ENCODE measurements at regions not wholly inside any gene's neighbourhood (a gene's known extent, or its start where the extent isn't known, plus 50 kb on each side); places are given as distances from the start of the nearest gene placed in this dataset.
"Not testable (repeated sequence)": the region's sequence is repeated elsewhere in the genome, so short reads cannot be mapped to it uniquely, and the experiment has no call there.

GRCh38 chr3:195999176-195999575 is 82.7 kb downstream of the TFRC start:
- not testable (repeated sequence) for DNase-seq (ENCODE audit: low read depth)

- not testable (repeated sequence) for DNase-seq (ENCODE audit: low read depth)
These were observed 85.6 kb downstream of the TFRC start for GRCh38 chr3:195996314-195996713.

GRCh38 chr3:195994343-195994742 is 86.0 kb upstream of the TNK2 start:
- peak; percentile 26 for DNase-seq (ENCODE audit: low read depth)

- DNase-seq (ENCODE audit: low read depth): not testable (repeated sequence)
These were observed 85.3 kb upstream of the TNK2 start for GRCh38 chr3:195993671-195994070.

GRCh38 chr3:195992956-195993595 is 84.7 kb upstream of the TNK2 start:
- DNase-seq (ENCODE audit: low read depth): not testable (repeated sequence)

- DNase-seq (ENCODE audit: low read depth): not testable (repeated sequence)
These were observed 83.6 kb upstream of the TNK2 start for GRCh38 chr3:195991986-195992385.

GRCh38 chr3:195991243-195991642 is 82.9 kb upstream of the TNK2 start:
- DNase-seq (ENCODE audit: low read depth): not testable (repeated sequence)

- not testable (repeated sequence) for DNase-seq (ENCODE audit: low read depth)
These were observed 82.5 kb upstream of the TNK2 start for GRCh38 chr3:195990841-195991174.

GRCh38 chr3:195989921-195990840 is 81.8 kb upstream of the TNK2 start:
- peak; percentile 82 for DNase-seq (ENCODE audit: low read depth)

GRCh38 chr3:195989197-195989920 is 81.0 kb upstream of the TNK2 start:
- DNase-seq (ENCODE audit: low read depth): not testable (repeated sequence)

- DNase-seq (ENCODE audit: low read depth): not testable (repeated sequence)
These were observed 80.4 kb upstream of the TNK2 start for GRCh38 chr3:195988764-195989163.

GRCh38 chr3:195987001-195987400 is 78.7 kb upstream of the TNK2 start:
- DNase-seq (ENCODE audit: low read depth): not testable (repeated sequence)

GRCh38 chr3:195986576-195986975 is 78.2 kb upstream of the TNK2 start:
- not testable (repeated sequence) for DNase-seq (ENCODE audit: low read depth)

- not testable (repeated sequence) for DNase-seq (ENCODE audit: low read depth)
These were observed 77.1 kb upstream of the TNK2 start for GRCh38 chr3:195985348-195985920.

GRCh38 chr3:195984392-195985030 is 76.2 kb upstream of the TNK2 start:
- DNase-seq (ENCODE audit: low read depth): not testable (repeated sequence)

GRCh38 chr3:195983880-195984279 is 75.5 kb upstream of the TNK2 start:
- not testable (repeated sequence) for DNase-seq (ENCODE audit: low read depth)

- DNase-seq (ENCODE audit: low read depth): not testable (repeated sequence)
These were observed 74.4 kb upstream of the TNK2 start for GRCh38 chr3:195982754-195983153.

- DNase-seq (ENCODE audit: low read depth): not testable (repeated sequence)
These were observed 73.4 kb upstream of the TNK2 start for GRCh38 chr3:195981778-195982177.

- DNase-seq (ENCODE audit: low read depth): not testable (repeated sequence)
These were observed 71.5 kb upstream of the TNK2 start for GRCh38 chr3:195979877-195980276.

GRCh38 chr3:195978585-195978984 is 70.2 kb upstream of the TNK2 start:
- not testable (repeated sequence) for DNase-seq (ENCODE audit: low read depth)

- DNase-seq (ENCODE audit: low read depth): not testable (repeated sequence)
These were observed 68.5 kb upstream of the TNK2 start for GRCh38 chr3:195976876-195977275.

GRCh38 chr3:195974281-195974680 is 65.9 kb upstream of the TNK2 start:
- not testable (repeated sequence) for DNase-seq (ENCODE audit: low read depth)
